ENCODE measurements at regions not wholly inside any gene's neighbourhood (a gene's known extent, or its start where the extent isn't known, plus 50 kb on each side); places are given as distances from the start of the nearest gene placed in this dataset.

DNA sequence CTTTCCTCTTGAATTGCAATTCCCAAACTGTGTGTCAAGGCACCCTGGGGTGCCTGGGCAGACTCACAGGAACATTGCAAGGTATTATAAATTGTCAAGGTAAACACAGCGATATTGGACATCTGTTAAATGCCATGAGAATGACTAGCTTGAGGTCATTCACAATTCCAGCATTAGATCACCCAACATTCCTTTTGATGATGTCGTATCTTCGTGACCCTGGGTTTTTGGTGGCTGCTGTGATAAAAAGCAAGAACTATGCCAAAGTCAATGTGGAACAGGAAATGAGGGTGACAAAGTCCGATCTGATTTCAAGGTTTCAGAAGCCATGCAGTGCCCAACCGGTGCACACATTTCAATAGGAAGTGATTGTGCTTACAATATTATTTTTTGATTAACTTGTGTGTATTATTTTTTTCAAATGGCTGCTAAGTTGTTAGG is 458.4 kb downstream of the MIAT start:
- Histone ChIP-seq H3K9me3 (no peaks in the 10 kb centered on the region), H3K4me3 (ENCODE audit: low read depth in 1 of 2, low read length in 1 of 2) (no peak overlapping the region), H3K27ac (no peak overlapping the region), H3K36me3 (no peaks in the 10 kb centered on the region), H3K4me1 (ENCODE audit: control insufficient read depth in 1 of 2, insufficient read depth in 1 of 2, low read depth in 1 of 2, low read length in 1 of 2) (no peaks in the 10 kb centered on the region), H3K27me3 (peaks cover 3% of the 10 kb centered on the region)
- TF ChIP-seq, protein P1, sequence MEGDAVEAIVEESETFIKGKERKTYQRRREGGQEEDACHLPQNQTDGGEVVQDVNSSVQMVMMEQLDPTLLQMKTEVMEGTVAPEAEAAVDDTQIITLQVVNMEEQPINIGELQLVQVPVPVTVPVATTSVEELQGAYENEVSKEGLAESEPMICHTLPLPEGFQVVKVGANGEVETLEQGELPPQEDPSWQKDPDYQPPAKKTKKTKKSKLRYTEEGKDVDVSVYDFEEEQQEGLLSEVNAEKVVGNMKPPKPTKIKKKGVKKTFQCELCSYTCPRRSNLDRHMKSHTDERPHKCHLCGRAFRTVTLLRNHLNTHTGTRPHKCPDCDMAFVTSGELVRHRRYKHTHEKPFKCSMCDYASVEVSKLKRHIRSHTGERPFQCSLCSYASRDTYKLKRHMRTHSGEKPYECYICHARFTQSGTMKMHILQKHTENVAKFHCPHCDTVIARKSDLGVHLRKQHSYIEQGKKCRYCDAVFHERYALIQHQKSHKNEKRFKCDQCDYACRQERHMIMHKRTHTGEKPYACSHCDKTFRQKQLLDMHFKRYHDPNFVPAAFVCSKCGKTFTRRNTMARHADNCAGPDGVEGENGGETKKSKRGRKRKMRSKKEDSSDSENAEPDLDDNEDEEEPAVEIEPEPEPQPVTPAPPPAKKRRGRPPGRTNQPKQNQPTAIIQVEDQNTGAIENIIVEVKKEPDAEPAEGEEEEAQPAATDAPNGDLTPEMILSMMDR (IDR thresholded peaks at IDR 0.05): no peak

DNA sequence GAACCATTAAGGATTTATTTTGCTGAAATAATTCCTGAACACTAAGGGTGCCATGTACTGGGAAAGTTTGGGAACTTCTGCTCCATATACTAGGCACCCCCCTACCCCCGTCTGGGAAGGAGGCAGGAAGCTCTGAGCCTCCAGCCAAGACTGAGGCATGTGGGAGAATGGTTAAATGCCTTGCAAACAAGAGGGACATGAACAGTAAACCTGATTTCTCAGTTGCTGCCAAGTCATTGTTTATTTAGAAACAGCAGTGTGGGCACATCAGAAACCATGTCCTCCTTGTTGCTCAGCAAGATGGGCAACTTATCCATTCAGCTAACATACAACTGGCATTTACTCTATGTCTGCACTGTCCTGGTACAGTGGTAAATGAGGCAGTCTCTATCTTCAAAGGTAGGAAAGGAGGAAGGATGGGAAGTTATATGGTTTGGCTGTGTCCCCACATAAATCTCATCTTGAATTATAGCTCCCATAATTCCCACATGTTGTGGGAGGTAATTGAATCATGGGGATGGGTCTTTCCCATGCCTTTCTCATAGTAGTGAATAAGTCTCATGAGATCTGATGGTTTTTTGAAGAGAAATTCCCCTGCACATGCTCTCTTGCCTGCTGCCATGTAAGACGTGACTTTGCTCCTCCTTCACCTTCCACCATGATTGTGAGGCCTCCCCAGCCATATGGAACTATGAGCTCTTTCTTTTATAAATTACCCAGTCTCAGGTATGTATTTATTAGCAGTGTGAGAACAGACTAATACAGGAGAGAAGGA is 459.1 kb downstream of the MIAT start:
- H3K9me3 ChIP-seq: no peaks in the 10 kb centered on the region
- H3K27me3 ChIP-seq: peaks cover 3% of the 10 kb centered on the region
- no peaks in the 10 kb centered on the region for H3K4me1 ChIP-seq (ENCODE audit: control insufficient read depth in 1 of 2, insufficient read depth in 1 of 2, low read depth in 1 of 2, low read length in 1 of 2)
- no peak overlapping the region for H3K4me3 ChIP-seq (ENCODE audit: low read depth in 1 of 2, low read length in 1 of 2)
- TF ChIP-seq, protein P1 (IDR thresholded peaks at IDR 0.05): no peak
- H3K36me3 ChIP-seq: no peaks in the 10 kb centered on the region
- no peak overlapping the region for H3K27ac ChIP-seq

DNA sequence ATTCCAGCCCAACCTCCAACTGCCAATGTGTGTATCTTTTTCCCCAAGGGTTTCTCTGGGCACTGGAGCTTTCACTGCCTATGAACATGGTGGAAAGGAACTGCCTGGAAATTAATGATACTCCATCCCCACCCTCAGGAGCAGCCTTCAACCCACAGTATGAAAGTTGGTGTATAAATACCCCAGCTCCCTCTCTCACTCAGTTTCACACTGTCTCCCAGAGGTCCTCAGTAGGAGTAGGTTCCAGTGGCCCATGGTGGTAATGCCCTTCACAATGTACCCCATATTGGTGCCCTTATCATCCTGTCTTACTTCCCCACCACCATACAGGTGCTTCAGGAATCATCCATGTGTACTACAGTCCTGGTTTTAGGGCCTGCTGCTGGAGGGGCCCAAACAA is 462.6 kb downstream of the MIAT start:
- TF ChIP-seq, protein P1 (IDR thresholded peaks at IDR 0.05): no peak
- Histone ChIP-seq H3K9me3 (no peaks in the 10 kb centered on the region), H3K36me3 (no peaks in the 10 kb centered on the region), H3K4me3 (ENCODE audit: low read depth in 1 of 2, low read length in 1 of 2) (no peak overlapping the region), H3K4me1 (ENCODE audit: control insufficient read depth in 1 of 2, insufficient read depth in 1 of 2, low read depth in 1 of 2, low read length in 1 of 2) (no peaks in the 10 kb centered on the region), H3K27ac (no peak overlapping the region), H3K27me3 (peaks cover 13% of the 10 kb centered on the region)

DNA sequence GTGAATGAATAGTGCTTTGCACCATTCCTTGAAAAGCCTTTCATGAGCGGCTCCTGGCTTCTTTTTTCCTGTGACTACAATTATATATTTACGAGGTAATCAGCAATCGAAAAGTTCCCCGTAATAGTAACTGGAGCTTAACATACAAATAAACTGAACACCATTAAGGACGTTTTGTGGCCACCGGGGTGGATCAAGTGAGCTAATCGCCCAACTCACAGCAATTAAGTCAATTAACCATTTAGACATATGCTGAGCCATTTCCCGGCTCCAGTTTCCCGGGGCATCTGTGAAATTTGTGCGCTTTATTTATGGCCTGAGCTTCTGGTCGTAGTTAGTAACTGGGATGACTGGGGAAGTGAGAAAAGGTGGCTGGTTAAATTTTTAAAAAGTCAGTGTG is 465.2 kb downstream of the MIAT start:
- Histone ChIP-seq H3K36me3 (no peaks in the 10 kb centered on the region), H3K9me3 (no peaks in the 10 kb centered on the region), H3K27ac (no peak overlapping the region), H3K27me3 (peaks cover 25% of the 10 kb centered on the region), H3K4me3 (ENCODE audit: low read depth in 1 of 2, low read length in 1 of 2) (no peak overlapping the region), H3K4me1 (ENCODE audit: control insufficient read depth in 1 of 2, insufficient read depth in 1 of 2, low read depth in 1 of 2, low read length in 1 of 2) (no peaks in the 10 kb centered on the region)
- TF ChIP-seq, protein P1 (IDR thresholded peaks at IDR 0.05): no peak

DNA sequence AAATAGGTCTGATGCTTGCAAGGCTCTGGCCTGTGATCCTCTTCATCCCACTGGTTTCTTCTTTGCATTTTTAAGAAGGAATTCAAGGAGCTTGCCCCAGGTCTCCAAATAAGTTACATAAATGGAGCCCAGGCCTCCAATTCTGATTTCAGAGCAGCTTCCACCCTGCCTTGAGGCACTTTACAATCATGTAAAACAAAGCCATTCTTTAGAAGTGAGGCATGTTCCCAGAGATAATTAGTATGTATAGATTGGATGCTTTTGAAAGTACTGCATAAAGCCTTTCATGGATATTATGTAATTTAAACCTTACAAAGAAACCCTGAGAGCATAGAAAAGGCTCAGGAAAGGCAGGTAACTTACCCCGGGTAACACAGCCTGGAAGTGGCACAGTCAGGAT is 466.5 kb downstream of the MIAT start:
- Histone ChIP-seq H3K27me3 (peaks cover 25% of the 10 kb centered on the region), H3K4me3 (ENCODE audit: low read depth in 1 of 2, low read length in 1 of 2) (no peak overlapping the region)

More for the DNA sequence above, 466.5 kb downstream of the MIAT start:
- Histone ChIP-seq H3K4me1 (ENCODE audit: control insufficient read depth in 1 of 2, insufficient read depth in 1 of 2, low read depth in 1 of 2, low read length in 1 of 2) (no peaks in the 10 kb centered on the region), H3K27ac (no peak overlapping the region), H3K9me3 (no peaks in the 10 kb centered on the region), H3K36me3 (no peaks in the 10 kb centered on the region)
- TF ChIP-seq, protein P1 (IDR thresholded peaks at IDR 0.05): no peak
